Adrenal gland (tissue), 5 donors: ENCODE measurements at regions not wholly inside any gene's neighbourhood (a gene's known extent, or its start where the extent isn't known, plus 50 kb on each side); places are given as distances from the start of the nearest gene placed in this dataset.

Experiments
- POLR2A ChIP-seq, 2 donors: fragments of 450-650 bp; IDR thresholded peaks; one replicate each; pipeline ENCODE4 v1.6.1; 2017; ENCODE audit warnings: antibody characterized with exemption in 2 of 2, mild to moderate bottlenecking in 2 of 2, moderate library complexity in 1 of 2
- TF ChIP-seq, protein P1 (sequence below), 6 experiments: fragments of 450-650 bp in 4 of 6; fragments of 200-600 bp in 2 of 6; sonication (generic) in 1 of 6; IDR thresholded peaks; 1 replicate in 5 of 6; 2 replicates in 1 of 6; pipeline versions ENCODE4 v1.5.1 to v1.8.0; 2016 to 2021; ENCODE audit warnings: antibody characterized with exemption in 6 of 6, mild to moderate bottlenecking in 2 of 6, moderate library complexity in 1 of 6
- donor health status: DM: no; HTN: no; CAD: no.

DNA sequence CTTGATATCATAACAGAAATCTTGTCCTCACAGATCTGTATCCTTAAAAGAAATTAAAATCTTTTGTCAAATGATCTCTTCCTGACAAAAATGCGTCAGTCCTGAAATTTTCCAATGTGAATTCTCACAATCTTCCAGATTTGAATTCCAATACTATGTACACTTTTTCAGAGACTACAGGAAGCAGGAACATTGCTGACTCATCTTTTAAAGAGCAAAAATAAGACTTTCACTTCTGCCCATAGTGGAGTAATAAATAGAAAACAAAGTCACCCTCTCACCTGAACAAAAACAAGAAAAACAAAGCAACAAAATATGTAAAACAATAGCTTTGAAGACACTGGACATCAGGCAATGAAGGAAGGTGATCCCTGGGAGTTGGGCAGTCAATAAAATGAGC, 167.0 kb upstream of the IPO5 start:
- TF ChIP-seq, protein P1, sequence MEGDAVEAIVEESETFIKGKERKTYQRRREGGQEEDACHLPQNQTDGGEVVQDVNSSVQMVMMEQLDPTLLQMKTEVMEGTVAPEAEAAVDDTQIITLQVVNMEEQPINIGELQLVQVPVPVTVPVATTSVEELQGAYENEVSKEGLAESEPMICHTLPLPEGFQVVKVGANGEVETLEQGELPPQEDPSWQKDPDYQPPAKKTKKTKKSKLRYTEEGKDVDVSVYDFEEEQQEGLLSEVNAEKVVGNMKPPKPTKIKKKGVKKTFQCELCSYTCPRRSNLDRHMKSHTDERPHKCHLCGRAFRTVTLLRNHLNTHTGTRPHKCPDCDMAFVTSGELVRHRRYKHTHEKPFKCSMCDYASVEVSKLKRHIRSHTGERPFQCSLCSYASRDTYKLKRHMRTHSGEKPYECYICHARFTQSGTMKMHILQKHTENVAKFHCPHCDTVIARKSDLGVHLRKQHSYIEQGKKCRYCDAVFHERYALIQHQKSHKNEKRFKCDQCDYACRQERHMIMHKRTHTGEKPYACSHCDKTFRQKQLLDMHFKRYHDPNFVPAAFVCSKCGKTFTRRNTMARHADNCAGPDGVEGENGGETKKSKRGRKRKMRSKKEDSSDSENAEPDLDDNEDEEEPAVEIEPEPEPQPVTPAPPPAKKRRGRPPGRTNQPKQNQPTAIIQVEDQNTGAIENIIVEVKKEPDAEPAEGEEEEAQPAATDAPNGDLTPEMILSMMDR (IDR thresholded peaks at IDR 0.05), result no peak
- no peak for TF ChIP-seq POLR2A (IDR thresholded peaks at IDR 0.05)
